ENCODE measurements at regions not wholly inside any gene's neighbourhood (a gene's known extent, or its start where the extent isn't known, plus 50 kb on each side); places are given as distances from the start of the nearest gene placed in this dataset.

- DNase-seq = no peak
These were observed 436.4 kb downstream of the EPHA4 start for GRCh38 chr2:221135699-221136098.

DNA sequence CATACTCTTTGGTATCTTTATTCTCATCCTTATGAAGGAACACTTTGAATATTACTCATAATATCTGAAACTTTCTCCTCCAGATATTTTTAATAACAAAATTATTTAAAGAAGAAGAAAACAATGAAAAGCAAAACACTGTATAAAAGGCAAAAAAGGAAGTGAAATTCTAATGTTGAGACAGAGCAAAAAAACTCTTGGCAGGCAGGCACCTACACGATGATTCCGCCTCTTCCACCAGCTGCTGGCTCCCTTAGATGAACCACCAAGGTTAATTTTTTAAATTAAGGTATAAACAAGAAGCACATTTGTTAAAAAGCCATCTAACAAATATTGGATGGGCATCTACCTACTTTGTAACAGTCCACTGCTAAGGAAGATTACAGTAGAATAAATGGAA lies 434.7 kb downstream of the EPHA4 start:
- DNase-seq = no peak

GRCh38 chr2:221142341-221142740 lies 429.8 kb downstream of the EPHA4 start:
- DNase-seq = no peak

- DNase-seq = no peak
These were observed 428.9 kb downstream of the EPHA4 start for GRCh38 chr2:221143231-221143630.

DNA sequence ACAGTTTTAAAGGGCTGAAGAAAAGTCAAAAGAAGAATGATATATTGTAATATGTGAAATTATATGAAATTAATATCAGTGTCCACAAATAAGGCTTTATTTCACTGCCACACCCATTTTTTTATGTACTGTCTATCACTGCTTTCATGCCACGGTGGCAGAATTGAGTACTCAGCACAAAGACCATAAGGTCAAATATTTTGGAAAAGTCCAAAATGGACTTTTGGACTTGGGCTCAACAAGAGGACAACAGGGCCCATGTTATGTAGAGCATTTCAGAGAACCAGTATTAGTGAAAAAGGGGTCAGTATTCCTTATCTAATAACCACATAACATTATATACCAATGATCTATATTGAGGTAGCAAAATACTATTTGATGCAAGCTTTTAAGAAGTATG lies 427.2 kb downstream of the EPHA4 start:
- no peak for DNase-seq

DNA sequence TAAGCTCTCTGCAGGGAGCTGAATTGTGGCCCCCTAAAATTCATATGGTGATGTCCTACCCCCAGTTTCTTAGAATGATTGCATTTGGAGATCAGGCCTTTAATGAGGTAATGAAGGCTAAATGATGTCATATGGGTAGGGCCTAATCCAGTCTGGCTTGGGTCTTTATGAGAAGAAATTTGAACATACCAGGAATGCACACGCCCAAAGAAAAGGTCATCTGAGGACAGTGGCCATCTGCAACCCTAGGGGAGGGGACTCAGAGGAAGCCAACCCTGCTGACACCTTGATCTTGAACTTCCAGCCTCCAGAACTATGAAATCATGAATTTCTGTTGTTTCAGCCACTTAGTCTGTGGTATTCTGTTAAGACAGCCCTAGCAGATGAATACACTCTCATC lies 426.7 kb downstream of the EPHA4 start:
- no peak for DNase-seq

DNA sequence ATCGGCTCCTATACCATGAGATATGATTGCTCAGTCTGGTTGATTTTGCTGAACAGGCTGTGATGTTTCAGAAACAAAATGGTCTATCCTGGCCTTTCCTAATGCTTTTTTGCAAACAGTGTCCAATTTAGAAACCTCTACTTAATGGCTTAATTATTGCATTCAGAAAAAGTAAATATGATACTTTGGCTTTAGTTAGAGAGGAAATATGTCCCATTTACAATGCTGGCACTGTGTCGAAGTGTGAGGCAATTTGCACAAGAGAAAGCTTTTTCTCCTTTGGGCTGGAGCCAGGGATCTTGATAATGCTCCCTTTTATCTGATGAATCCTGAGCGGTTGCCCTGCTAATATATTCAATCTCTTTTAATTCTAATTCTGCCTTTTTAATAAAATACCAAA lies 418.9 kb downstream of the EPHA4 start:
- no peak for DNase-seq

DNA sequence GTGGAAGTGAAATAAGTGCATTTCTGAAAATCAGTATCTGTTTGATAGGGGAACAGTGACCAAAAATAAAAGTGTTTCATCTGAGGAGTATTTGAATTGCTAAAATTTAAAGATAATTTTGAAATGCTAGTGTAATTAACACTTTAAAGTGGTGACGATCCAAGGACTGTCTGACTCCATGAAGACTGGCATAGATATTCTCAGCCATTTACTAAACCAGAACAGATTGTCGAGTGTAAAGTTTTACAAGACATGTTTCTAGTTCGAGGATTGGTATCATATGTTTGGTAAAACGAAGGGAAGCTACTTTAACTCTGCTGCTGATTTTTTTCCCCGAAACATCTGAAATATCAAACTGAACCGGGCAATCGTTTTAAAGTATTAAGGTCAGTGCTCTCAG lies 417.9 kb downstream of the EPHA4 start:
- DNase-seq = no peak

- no peak for DNase-seq
These were observed 415.9 kb downstream of the EPHA4 start for GRCh38 chr2:221156062-221156734.

GRCh38 chr2:221161186-221161585 lies 410.9 kb downstream of the EPHA4 start:
- no peak for DNase-seq

GRCh38 chr2:221166292-221166691 lies 405.8 kb downstream of the EPHA4 start:
- DNase-seq = no peak

- no peak for DNase-seq
These were observed 404.5 kb downstream of the EPHA4 start for GRCh38 chr2:221167561-221167960.

GRCh38 chr2:221169724-221170123 lies 402.4 kb downstream of the EPHA4 start:
- no peak for DNase-seq

DNA sequence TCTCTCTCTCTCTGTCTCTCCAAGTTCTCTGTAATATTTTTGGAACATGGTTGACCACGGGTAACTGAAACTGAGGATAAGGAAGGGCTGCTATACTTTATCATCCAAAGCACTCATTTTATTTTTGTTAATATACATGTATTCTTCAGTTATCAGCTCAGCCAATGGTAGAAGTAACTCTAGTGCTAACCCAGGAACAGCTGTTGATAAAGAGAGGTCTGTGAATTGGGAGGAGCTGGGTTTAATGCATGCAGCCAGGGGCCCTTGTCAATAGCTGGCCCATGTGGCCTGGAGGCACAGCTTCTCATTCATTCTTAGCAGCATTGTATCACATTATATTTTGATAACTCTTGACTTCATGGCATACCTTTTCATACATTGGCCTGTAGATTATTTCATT lies 401.6 kb downstream of the EPHA4 start:
- DNase-seq = no peak

GRCh38 chr2:221176667-221177066 lies 395.4 kb downstream of the EPHA4 start:
- DNase-seq = no peak

- DNase-seq = no peak
These were observed 394.0 kb downstream of the EPHA4 start for GRCh38 chr2:221178139-221178538.

DNA sequence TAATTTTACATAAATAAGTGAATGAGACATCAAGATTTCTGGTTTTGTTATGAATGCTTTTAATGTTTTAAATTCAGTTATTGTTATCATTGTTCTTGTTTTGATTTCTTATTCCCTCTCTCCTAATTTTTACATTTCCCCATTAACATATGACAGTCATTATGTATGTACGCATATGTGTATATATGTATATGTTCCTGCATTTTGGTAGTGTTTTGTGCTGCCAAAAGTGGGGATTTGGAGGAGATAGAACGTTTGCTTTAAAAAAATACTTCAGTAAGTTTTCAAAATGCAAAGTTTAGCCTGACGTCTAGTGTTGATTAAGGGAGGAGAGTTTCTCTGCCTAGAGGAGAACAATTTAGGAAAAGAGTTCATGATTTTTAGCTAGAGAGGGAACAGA lies 385.2 kb downstream of the EPHA4 start:
- no peak for DNase-seq

DNA sequence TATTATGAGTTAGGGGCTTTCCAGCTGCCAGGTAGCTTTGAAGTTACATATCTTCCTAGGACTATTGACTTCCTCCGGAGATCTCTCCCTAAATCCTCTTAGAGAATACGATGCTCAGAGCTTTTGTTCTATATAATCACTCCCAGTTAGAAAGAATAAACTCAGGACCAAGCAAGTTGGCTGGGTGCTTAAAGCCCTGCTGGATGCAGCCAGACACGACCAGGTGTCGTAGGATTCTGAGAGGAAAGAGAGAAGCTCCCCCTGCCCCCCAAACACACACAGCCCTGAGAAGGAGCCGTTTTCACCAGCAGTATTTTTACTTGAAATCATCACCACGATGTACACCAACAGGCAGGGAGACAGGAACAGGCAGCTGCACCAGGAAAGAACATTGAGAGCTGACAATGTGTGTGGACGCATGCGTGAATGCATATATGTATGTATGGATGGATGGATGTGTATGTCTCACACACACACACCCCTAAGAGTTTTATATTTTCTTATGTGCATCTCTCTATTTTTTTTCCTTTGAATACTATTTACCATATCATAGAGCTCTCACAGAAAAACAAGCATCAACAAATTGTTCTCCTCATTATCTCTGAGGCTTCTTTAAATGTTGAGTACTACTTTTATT lies 382.6 kb downstream of the EPHA4 start:
- DNase-seq = no peak

GRCh38 chr2:221195829-221196228 lies 376.3 kb downstream of the EPHA4 start:
- DNase-seq = no peak

DNA sequence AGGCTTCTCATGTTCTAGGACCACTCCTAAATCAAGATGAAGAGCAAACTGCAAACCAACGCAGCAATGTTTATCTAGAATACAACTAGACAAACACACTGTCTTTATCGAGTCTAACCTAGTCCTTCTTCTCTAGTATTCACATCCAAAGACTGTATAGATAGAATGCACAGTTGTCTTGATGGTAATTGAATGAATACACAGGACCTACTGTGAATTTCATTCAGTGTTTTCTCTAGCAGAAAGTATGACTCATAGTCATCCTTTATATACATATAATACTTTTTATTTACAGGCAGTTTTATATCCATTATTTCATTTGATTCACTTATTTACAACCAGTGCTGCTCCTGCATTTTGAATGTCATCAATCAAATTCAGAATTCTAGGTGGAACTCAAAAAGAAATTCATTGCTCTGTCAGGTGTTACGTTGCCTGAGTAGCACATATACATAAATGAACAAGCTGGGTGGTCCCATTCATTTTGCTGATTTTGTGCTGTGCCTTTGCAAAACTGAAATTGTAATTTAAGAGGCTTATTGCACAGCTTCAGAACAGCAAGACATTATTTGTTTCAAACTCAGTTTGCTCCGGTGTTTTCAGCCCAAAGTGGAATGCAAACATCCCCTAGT lies 374.8 kb downstream of the EPHA4 start:
- DNase-seq = no peak

DNA sequence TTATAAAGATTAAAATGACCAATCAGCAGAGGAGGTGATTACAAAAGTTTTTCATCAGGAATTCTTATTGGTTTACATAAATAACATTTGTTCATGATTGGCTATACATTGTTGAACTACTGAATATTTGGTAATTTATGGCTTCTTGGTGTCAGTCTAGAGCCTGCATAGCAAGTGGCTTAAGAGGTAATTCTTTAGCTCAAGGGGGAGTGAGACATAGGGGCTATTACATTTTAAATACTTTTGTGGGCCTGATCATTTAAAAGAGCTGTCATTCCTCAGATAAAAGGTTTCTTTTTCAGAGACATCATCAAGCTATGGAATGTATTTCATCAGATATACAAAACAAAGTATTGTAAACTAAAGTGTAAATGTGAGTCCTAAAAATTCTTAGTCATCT lies 373.8 kb downstream of the EPHA4 start:
- no peak for DNase-seq

GRCh38 chr2:221200184-221200839 lies 371.8 kb downstream of the EPHA4 start:
- no peak for DNase-seq

DNA sequence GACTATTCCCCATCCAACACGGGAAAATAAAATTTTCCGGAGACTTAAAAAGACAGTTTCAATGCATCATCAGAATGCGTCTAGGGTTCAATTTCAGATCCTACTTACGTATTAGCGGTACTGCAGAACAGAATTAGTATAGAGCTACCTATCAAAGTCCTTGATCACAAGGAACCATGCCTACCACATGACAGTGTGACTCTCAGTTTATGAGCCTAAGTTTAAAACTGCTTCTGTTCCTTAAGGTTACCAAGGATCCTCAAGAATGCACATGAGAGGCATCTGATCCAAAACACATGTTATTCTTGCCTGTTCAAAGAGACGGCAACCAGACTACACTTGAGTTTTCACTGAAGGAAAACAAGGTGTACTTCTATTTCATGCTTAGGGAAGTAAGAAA lies 369.7 kb downstream of the EPHA4 start:
- no peak for DNase-seq

DNA sequence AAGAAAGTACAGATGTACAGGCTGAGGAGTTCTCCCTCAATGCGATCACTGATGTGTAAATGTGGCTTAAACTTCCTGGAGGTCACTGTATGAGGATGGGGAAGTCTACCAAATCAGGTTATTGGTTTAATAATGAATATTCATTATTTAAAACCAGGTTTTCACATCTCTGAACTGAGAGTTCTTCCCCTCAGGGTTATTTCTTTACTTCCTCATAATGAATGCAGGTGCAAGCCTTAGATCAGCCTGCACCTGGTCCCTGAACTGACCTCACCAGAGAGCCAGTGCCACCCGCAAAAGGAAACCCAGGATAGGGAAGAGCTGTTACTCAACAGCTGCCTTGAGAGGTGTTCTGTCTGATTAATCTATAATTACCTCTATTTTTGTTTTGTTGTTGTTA lies 369.0 kb downstream of the EPHA4 start:
- DNase-seq = no peak

Data from inflammatory macrophage (primary cell).